ENCODE measurements at regions not wholly inside any gene's neighbourhood (a gene's known extent, or its start where the extent isn't known, plus 50 kb on each side); places are given as distances from the start of the nearest gene placed in this dataset.

GRCh38 chr6:159481897-159482296 lies 211.1 kb downstream of the SOD2 start:
- no peak overlapping the region for H3K27ac ChIP-seq
- TF ChIP-seq ZFX (IDR thresholded peaks at IDR 0.05; ENCODE audit: borderline replicate concordance) (no peak), CTCF (IDR thresholded peaks at IDR 0.05) (no peak)

- TF ChIP-seq ZFX (IDR thresholded peaks at IDR 0.05; ENCODE audit: borderline replicate concordance) = no peak
- TF ChIP-seq CTCF (IDR thresholded peaks at IDR 0.05) = no peak
- H3K27ac ChIP-seq = no peak overlapping the region
Observed at GRCh38 chr6:159480471-159480870, 212.6 kb downstream of the SOD2 start.

- TF ChIP-seq ZFX (IDR thresholded peaks at IDR 0.05; ENCODE audit: borderline replicate concordance) (no peak), CTCF (IDR thresholded peaks at IDR 0.05) (no peak)
- no peak overlapping the region for H3K27ac ChIP-seq
Observed at GRCh38 chr6:159479146-159479545, 213.9 kb downstream of the SOD2 start.

- no peak for TF ChIP-seq CTCF (IDR thresholded peaks at IDR 0.05)
- TF ChIP-seq ZFX (IDR thresholded peaks at IDR 0.05; ENCODE audit: borderline replicate concordance) = no peak
- no peak overlapping the region for H3K27ac ChIP-seq
Observed at GRCh38 chr6:159473475-159474263, 219.4 kb downstream of the SOD2 start.

GRCh38 chr6:159470397-159470796 lies 222.6 kb downstream of the SOD2 start:
- TF ChIP-seq ZFX (IDR thresholded peaks at IDR 0.05; ENCODE audit: borderline replicate concordance) (no peak), CTCF (IDR thresholded peaks at IDR 0.05) (no peak)
- H3K27ac ChIP-seq = no peak overlapping the region

- TF ChIP-seq ZFX (IDR thresholded peaks at IDR 0.05; ENCODE audit: borderline replicate concordance) (no peak), CTCF (IDR thresholded peaks at IDR 0.05) (no peak)
- H3K27ac ChIP-seq = no peak overlapping the region
Observed at GRCh38 chr6:159469443-159469842, 223.6 kb downstream of the SOD2 start.

GRCh38 chr6:159468994-159469393 lies 224.0 kb downstream of the SOD2 start:
- TF ChIP-seq CTCF (IDR thresholded peaks at IDR 0.05) (no peak), ZFX (IDR thresholded peaks at IDR 0.05; ENCODE audit: borderline replicate concordance) (no peak)

More at GRCh38 chr6:159468994-159469393, 224.0 kb downstream of the SOD2 start:
- no peak overlapping the region for H3K27ac ChIP-seq

All from 22Rv1 (cell line).